AG10803 (cell line): ENCODE measurements at regions not wholly inside any gene's neighbourhood (a gene's known extent, or its start where the extent isn't known, plus 50 kb on each side); places are given as distances from the start of the nearest gene placed in this dataset.
A peak's percentile ranks its signal among the peaks of the same experiment; 100 is the strongest.

Source experiments
- DNase-seq: peaks from one replicate; pipeline ENCODE4 v3.0.0; 2010; ENCODE audit warnings: low read depth
- H3K4me3 ChIP-seq: 2 replicates; pipeline ENCODE4 v1.5.1; 2011; ENCODE audit warnings: mild to moderate bottlenecking, low read length, control low read depth
- TF ChIP-seq, protein P1 (sequence below): conservative IDR thresholded peaks from 2 replicates; pipeline ENCODE4 v1.5.1; 2011; ENCODE audit warnings: mild to moderate bottlenecking, low read length, control low read depth, inconsistent platforms

DNA sequence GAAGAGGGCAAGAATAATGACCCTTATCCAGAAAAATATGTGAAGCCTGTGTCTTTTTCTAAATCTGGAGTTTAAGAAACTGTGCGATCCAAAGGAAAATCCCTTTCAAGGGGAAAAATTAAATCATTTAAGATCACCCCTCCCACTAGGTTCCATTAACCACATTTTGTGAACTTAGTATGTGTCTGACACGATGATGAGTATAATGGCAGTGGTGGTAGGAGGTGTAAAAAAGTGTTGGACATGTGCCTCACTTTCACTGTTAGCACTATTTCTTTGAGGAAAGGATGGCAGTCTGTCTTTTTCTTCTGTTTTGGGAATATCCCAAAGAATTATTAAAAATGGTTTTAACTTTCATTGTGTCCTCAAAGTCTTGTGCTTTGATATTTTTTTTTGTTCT, 392.3 kb upstream of the CITED2 start:
- DNase-seq, result no peak
- H3K4me3 ChIP-seq, result no peak overlapping the region
- TF ChIP-seq, protein P1, sequence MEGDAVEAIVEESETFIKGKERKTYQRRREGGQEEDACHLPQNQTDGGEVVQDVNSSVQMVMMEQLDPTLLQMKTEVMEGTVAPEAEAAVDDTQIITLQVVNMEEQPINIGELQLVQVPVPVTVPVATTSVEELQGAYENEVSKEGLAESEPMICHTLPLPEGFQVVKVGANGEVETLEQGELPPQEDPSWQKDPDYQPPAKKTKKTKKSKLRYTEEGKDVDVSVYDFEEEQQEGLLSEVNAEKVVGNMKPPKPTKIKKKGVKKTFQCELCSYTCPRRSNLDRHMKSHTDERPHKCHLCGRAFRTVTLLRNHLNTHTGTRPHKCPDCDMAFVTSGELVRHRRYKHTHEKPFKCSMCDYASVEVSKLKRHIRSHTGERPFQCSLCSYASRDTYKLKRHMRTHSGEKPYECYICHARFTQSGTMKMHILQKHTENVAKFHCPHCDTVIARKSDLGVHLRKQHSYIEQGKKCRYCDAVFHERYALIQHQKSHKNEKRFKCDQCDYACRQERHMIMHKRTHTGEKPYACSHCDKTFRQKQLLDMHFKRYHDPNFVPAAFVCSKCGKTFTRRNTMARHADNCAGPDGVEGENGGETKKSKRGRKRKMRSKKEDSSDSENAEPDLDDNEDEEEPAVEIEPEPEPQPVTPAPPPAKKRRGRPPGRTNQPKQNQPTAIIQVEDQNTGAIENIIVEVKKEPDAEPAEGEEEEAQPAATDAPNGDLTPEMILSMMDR, result no peak

DNA sequence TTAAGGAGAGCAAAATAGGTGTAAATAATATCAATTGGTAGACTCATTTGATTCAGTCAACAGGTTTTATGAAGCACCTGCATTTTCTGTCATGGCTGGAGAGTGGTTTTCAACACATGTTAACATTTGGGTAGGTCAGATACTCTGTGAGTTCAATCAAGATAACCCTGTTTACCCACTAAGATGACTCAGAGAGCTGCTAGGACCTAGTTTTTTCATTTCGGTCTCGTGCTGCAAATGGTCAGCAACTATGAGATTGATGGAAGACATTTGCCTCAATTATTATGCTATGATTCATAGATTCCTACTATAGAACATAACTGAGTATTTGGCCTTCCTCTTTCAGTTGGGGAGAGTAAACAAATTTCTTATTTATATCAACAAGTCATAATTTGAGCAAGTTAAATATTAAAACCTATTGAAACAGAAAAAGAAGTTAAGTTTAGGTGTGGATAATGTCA, 391.4 kb upstream of the CITED2 start:
- DNase-seq, result peak; percentile 33
- TF ChIP-seq, protein P1, result no peak
- no peak overlapping the region for H3K4me3 ChIP-seq

DNA sequence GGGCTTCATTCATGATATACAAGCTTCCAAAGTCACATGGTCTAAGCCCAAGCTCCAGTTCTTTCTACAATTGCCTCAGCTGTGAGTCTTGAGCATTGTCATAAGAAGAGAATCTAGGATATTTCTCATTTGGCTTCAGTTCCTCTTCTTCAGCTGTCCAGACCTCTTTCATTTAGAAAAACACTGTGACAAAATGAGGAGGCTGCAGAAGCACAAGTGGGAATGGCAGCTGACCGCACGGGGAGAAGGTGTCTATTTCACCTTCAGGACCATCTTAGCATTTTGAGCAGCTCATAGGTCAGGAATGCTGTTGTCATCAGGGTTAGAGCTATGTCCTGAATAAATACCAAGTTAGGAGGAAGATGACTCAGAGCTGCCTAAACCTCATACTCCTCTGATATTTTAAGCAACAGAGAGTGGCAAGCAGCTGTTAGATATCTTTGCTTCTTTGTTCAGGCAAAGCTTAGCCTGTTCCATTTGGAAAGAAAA, 390.1 kb upstream of the CITED2 start:
- DNase-seq, result peak; percentile 99
- TF ChIP-seq, protein P1, result no peak
- no peak overlapping the region for H3K4me3 ChIP-seq

DNA sequence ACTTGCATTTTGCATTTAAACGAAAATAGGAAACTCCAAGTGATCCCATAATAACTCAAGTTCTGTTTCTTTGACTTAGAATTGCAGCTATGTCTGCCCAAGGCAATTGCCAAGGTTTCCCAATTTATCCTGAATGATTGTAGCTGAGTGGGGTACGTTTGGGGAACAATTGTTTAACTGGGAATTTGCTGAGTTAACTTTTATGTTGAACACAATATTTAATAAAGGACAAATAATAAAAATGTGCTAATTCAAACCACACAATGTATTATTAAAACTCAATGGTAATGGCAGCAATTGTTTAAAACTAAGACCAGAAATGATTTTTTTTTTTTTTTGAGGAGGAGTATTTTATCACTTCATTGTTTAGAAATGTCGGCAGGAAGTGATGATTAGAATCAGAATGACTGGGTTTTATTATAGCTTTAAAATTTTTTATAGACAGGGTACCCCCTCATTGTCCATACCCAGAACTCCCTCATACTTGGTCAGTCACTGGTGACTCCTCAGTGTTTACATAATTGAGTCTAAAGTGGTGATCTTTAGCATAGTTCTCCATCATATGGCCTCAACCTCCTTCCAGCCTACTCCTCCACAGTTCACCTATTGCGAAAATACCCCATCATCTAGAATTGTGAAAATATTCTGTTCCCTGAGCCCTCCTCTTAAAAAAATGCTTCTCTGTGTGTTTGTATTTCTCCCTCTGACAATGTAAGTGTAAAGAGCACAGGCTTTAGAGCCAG, 389.2 kb upstream of the CITED2 start:
- DNase-seq, result peak; percentile 64
- TF ChIP-seq, protein P1, result no peak

DNA sequence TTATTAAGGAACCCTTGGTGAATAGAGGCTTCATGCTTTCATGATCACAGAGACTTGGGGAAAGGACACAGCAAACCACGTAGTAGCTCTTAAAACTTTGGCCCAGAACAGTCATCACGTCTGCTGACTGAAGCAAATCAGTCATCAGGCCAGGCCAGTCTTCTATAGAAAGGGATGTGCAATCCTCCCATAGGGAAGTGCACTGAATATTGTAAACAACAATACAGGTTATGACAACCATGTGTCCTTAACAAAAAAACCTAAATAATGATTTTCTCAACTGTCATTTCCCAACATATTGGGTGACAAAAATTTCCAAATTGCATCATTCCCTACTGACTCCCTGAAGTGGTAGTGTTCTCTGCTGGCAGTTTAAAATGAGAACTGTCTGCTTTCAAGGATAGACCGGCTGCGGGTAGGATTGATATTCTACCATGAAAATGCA, 388.2 kb upstream of the CITED2 start:
- peak; percentile 47 for DNase-seq
- TF ChIP-seq, protein P1, result no peak
- H3K4me3 ChIP-seq, result no peak overlapping the region

More for the DNA sequence above, 389.2 kb upstream of the CITED2 start:
- no peak overlapping the region for H3K4me3 ChIP-seq

DNA sequence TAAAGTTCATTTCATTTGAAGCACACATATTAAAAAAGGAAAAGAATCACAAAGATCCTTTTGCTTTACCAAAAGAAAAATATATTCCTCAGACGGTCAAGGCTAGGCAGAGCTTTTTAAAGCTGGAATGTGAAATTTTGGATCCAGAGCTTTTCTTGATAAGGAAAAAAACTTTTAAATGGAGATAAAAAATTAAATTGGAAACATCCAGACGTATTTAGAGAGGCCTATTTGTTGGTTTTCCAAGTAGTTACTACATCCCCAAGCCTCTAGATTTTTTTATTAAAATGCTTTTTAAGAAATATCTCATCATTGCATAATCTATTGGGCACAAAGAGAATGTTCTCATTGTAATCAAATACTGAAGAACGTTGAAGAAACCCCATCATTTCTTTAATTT, 385.7 kb upstream of the CITED2 start:
- no peak for DNase-seq
- no peak overlapping the region for H3K4me3 ChIP-seq
- TF ChIP-seq, protein P1, result no peak

DNA sequence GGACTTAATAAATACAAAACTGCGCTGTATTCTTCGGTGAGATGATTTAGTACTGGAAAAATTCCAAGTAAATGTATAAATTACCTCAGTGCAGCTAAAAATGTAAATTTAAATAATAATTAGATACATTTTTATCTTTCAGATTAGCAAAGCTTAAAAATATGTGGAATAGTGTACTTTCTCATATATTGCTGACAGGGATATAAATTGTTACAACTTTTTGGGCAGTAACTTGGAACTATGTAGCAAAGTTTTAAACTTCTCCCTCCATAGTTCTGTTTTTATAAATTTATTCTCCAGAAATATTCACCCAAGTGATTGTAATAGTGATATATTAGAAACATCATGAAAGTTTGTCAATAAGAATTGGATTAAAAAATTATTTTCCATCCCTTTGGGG, 384.6 kb upstream of the CITED2 start:
- DNase-seq, result no peak
- TF ChIP-seq, protein P1, result no peak
- no peak overlapping the region for H3K4me3 ChIP-seq
